ENCODE measurements at regions not wholly inside any gene's neighbourhood (a gene's known extent, or its start where the extent isn't known, plus 50 kb on each side); places are given as distances from the start of the nearest gene placed in this dataset.

- DNase-seq: peak; percentile 46
Observed at GRCh38 chr7:142391191-142391992, 133.5 kb upstream of the PRSS58 start.

- DNase-seq: no peak
Observed at GRCh38 chr7:142389544-142389943, 131.7 kb upstream of the PRSS58 start.

GRCh38 chr7:142385491-142386340 is 127.9 kb upstream of the PRSS58 start:
- peak; percentile 76 for DNase-seq

- peak; percentile 63 for DNase-seq
Observed at GRCh38 chr7:142384493-142384922, 126.7 kb upstream of the PRSS58 start.

- peak; percentile 55 for DNase-seq
Observed at GRCh38 chr7:142383841-142384492, 126.1 kb upstream of the PRSS58 start.

- DNase-seq: no peak
Observed at GRCh38 chr7:142381727-142382390, 124.0 kb upstream of the PRSS58 start.

GRCh38 chr7:142380069-142380468 is 122.2 kb upstream of the PRSS58 start:
- no peak for DNase-seq

- DNase-seq: no peak
Observed at GRCh38 chr7:142379201-142379885, 121.5 kb upstream of the PRSS58 start.

- DNase-seq: no peak
Observed at GRCh38 chr7:142377567-142377966, 119.7 kb upstream of the PRSS58 start.

- no peak for DNase-seq
Observed at GRCh38 chr7:142376356-142376997, 118.6 kb upstream of the PRSS58 start.

- no peak for DNase-seq
Observed at GRCh38 chr7:142375710-142376313, 118.0 kb upstream of the PRSS58 start.

- no peak for DNase-seq
Observed at GRCh38 chr7:142372727-142373126, 114.9 kb upstream of the PRSS58 start.

GRCh38 chr7:142371586-142372377 is 113.9 kb upstream of the PRSS58 start:
- DNase-seq: no peak

- no peak for DNase-seq
Observed at GRCh38 chr7:142365410-142365842, 107.6 kb upstream of the PRSS58 start.

- no peak for DNase-seq
Observed at GRCh38 chr7:142364551-142364950, 106.7 kb upstream of the PRSS58 start.

GRCh38 chr7:142362349-142362748 is 104.5 kb upstream of the PRSS58 start:
- DNase-seq: no peak

GRCh38 chr7:142359694-142360279 is 101.9 kb upstream of the PRSS58 start:
- no peak for DNase-seq

GRCh38 chr7:142357953-142358520 is 100.2 kb upstream of the PRSS58 start:
- peak; percentile 60 for DNase-seq

- DNase-seq: no peak
Observed at GRCh38 chr7:142356166-142356565, 98.3 kb upstream of the PRSS58 start.

GRCh38 chr7:142355328-142355727 is 97.5 kb upstream of the PRSS58 start:
- no peak for DNase-seq
